ENCODE measurements at regions not wholly inside any gene's neighbourhood (a gene's known extent, or its start where the extent isn't known, plus 50 kb on each side); places are given as distances from the start of the nearest gene placed in this dataset.

GRCh38 chr12:60967128-60967527, 1293.1 kb upstream of the USP15 start:
- Histone ChIP-seq H3K27ac (no peak overlapping the region), H3K9me3 (no peaks in the 10 kb centered on the region), H3K27me3 (replicated peaks; ENCODE audit: insufficient read depth) (no peaks in the 10 kb centered on the region), H3K36me3 (no peaks in the 10 kb centered on the region), H3K4me1 (replicated peaks) (no peaks in the 10 kb centered on the region), H3K4me3 (no peak overlapping the region)
- intact Hi-C loops (cut with DNase I), result no loop called here
- no peak for DNase-seq (ENCODE audit: low spot score)
- TF ChIP-seq CTCF (IDR thresholded peaks at IDR 0.05) (no peak), POLR2A (IDR thresholded peaks at IDR 0.05) (no peak), POLR2AphosphoS5 (IDR thresholded peaks at IDR 0.05) (no peak)

DNA sequence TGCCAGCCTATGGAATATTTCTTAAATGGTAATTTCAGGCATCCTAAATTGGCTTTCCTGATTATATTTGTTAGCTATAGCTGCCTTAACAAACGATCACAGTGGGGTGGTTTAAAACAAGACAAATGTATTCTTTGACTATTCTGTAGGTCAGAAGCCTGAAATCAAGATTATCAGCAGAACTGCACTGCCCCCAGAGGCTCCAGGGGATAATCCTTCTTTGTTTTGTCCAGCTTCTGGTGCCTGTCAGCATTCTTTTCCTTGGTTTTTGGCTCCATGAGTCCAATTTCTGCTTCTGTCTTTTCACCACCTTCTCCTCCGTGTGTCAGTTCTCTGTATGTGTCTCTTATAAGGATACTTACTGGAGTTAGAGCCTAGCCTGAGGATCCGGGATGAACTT, 1282.2 kb upstream of the USP15 start:
- 47% methylated on average over 3 of the region's 3 CpGs for WGBS
- H3K27me3 ChIP-seq (replicated peaks; ENCODE audit: insufficient read depth), result no peaks in the 10 kb centered on the region
- no peaks in the 10 kb centered on the region for H3K9me3 ChIP-seq
- no peaks in the 10 kb centered on the region for H3K4me1 ChIP-seq (replicated peaks)
- no peaks in the 10 kb centered on the region for H3K36me3 ChIP-seq
- no peak overlapping the region for H3K4me3 ChIP-seq
- DNase-seq (ENCODE audit: low spot score), result no peak
- TF ChIP-seq POLR2A (IDR thresholded peaks at IDR 0.05) (no peak), POLR2AphosphoS5 (IDR thresholded peaks at IDR 0.05) (no peak), CTCF (IDR thresholded peaks at IDR 0.05) (no peak)
- no peak overlapping the region for H3K27ac ChIP-seq
- intact Hi-C loops (cut with DNase I), result no loop called here

DNA sequence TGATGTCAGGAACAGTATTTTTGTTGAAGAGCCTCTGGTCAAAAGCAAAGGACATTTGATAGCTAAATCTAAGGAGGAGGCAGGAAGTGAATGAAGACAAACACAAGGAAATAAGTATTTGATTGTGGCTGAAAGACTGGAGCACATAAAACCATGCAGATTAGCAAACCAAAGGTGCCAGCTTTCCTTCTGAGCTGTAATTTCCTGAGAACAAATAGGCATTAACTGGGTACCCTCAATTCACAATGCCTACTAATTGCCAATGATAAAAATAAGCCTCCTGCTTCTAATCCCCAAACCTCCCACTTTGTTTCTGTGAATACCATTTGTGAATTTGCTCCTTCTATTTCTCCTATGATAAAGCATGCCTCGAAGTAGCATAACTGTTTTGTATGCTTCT, 1279.6 kb upstream of the USP15 start:
- TF ChIP-seq POLR2A (IDR thresholded peaks at IDR 0.05) (no peak), CTCF (IDR thresholded peaks at IDR 0.05) (no peak), POLR2AphosphoS5 (IDR thresholded peaks at IDR 0.05) (no peak)
- H3K27me3 ChIP-seq (replicated peaks; ENCODE audit: insufficient read depth), result no peaks in the 10 kb centered on the region
- H3K36me3 ChIP-seq, result no peaks in the 10 kb centered on the region
- intact Hi-C loops (cut with DNase I), result no loop called here
- H3K9me3 ChIP-seq, result no peaks in the 10 kb centered on the region
- no peak for DNase-seq (ENCODE audit: low spot score)
- WGBS, result 68% methylated on average over 1 of the region's 1 CpG
- no peaks in the 10 kb centered on the region for H3K4me1 ChIP-seq (replicated peaks)
- H3K27ac ChIP-seq, result no peak overlapping the region
- H3K4me3 ChIP-seq, result no peak overlapping the region

- no peak for DNase-seq (ENCODE audit: low spot score)
- intact Hi-C loops (cut with DNase I), result no loop called here
- WGBS, result 65% methylated on average over 2 of the region's 2 CpGs
Measured at GRCh38 chr12:60981473-60981872, 1278.7 kb upstream of the USP15 start.

More at GRCh38 chr12:60981473-60981872, 1278.7 kb upstream of the USP15 start:
- H3K4me1 ChIP-seq (replicated peaks), result no peaks in the 10 kb centered on the region
- no peaks in the 10 kb centered on the region for H3K36me3 ChIP-seq
- TF ChIP-seq POLR2A (IDR thresholded peaks at IDR 0.05) (no peak), POLR2AphosphoS5 (IDR thresholded peaks at IDR 0.05) (no peak), CTCF (IDR thresholded peaks at IDR 0.05) (no peak)
- no peaks in the 10 kb centered on the region for H3K27me3 ChIP-seq (replicated peaks; ENCODE audit: insufficient read depth)
- no peak overlapping the region for H3K27ac ChIP-seq
- no peak overlapping the region for H3K4me3 ChIP-seq
- H3K9me3 ChIP-seq, result no peaks in the 10 kb centered on the region

Measured in prostate gland (tissue), 2 donors.